NCI-H2196 (cell line): ENCODE measurements at regions not wholly inside any gene's neighbourhood (a gene's known extent, or its start where the extent isn't known, plus 50 kb on each side); places are given as distances from the start of the nearest gene placed in this dataset.
A peak's percentile ranks its signal among the peaks of the same experiment; 100 is the strongest.

Source experiments
- DNase-seq: peaks from one replicate; lab custom pipeline; 2025; ENCODE audit not compliant: unreplicated experiment; lab: John Stamatoyannopoulos, UW

DNA sequence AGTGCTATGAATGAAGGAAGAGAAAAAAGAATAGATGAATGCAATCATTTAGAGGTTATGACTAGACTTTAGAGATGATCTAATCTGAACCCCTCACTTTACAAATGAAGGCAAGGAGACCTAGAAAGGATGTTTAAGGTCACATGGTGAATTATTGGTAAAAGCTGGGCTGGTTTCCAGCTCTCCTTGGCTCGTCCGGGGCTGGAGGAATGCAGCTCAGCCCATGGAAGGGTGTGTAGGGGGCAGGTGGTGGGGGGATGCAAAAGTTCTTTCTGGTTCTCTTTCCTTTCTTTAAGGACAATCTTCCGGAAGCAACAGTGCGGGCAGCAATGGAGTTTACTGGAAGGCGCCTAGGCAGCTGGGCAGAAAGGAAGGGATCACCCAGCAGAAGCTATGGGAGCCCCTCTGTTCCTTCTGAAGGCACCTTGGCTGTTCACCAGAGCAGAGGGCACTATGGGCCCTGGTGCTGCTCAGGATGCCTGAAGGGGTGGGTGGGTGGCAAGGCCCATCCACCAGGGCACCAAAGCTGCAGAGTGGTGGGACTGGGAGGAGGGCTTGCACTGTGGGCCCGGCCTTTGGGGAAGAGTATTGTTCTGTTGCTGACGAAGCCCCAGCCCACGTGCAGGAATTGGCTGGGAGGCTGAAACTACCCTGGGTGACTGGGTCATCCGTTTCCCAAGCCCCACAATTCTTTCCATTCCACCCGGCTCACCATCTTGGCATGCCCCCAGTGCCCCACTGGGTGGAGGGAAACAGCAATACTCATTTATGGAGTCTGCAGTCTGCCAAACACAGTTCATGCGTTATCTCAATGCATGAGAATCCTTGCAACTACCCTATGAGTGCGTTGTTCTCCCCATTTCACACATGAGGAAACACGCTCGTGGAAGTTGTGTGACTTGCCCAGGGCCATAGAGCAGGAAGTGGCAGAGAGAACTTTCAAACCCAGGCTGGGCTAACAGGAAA lies 78.2 kb downstream of the IRF2BPL start:
- DNase-seq: no peak

DNA sequence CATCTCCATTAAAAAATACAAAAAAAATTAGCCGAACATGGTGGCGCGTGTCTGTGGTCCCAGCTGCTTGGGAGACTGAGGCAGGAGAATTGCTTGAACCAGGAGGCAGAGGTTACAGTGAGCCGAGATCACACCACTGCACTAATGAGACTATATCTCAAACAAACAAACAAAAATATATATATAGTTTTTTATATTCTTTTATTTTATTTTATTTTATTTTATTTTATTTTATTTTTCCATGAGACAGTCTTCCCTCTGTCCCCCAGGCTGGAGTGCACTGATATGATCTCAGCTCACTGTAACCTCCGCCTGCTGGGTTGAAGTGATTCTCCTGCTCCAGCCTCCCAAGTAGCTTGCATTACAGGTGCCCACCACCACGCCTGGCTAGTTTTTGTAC lies 79.5 kb downstream of the IRF2BPL start:
- no peak for DNase-seq

DNA sequence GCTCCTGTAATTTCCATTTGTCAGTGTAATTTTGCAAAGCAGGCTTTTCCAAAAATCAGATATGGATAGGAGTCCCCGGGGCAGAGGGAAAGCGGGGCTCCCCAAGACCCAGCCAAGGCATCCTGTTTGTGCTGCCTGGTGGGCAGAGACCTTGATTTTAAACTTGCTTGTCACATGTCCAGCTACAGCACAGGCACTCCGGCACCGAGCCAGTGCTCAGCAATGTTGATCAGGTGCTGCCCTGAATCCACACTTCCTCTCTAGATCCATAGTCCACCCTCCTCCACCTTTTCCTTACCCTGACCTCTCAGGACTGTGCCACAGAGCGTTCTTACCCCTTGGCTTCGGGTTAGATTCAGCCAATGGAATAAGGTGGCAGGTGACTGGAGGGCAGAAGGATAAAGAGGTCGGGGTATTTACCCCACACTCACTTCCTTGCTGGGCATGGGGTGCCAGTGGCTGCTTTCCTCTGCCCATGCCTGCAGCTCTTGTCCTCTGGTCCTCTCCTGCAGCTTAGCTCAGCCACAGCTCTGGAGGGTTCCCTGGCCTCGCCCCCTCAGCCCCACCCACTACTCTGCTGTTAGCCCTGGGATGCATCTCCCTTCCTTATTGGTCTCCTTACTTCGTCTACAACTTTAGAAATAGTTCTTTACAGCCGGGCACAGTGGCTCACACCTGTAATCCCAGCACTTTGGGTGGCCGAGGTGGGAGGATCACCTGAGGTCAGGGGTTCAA lies 80.1 kb downstream of the IRF2BPL start:
- DNase-seq: no peak

DNA sequence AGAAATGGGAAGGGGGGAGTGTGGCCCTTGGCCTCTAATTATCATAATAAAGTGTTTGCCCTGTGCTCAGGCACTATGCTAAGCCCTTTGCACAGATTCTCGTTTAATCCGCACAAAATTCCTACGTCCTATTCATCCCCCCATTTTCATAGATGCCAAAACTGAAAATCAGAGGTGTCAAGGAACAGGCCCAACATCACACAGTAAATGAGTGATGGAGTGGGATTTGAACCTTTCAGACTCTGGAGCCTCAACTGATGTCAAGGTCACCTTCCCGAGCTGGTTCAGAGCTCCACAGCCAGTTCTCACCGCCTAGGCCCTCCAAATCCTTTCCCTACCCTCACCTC lies 80.7 kb downstream of the IRF2BPL start:
- DNase-seq: no peak

DNA sequence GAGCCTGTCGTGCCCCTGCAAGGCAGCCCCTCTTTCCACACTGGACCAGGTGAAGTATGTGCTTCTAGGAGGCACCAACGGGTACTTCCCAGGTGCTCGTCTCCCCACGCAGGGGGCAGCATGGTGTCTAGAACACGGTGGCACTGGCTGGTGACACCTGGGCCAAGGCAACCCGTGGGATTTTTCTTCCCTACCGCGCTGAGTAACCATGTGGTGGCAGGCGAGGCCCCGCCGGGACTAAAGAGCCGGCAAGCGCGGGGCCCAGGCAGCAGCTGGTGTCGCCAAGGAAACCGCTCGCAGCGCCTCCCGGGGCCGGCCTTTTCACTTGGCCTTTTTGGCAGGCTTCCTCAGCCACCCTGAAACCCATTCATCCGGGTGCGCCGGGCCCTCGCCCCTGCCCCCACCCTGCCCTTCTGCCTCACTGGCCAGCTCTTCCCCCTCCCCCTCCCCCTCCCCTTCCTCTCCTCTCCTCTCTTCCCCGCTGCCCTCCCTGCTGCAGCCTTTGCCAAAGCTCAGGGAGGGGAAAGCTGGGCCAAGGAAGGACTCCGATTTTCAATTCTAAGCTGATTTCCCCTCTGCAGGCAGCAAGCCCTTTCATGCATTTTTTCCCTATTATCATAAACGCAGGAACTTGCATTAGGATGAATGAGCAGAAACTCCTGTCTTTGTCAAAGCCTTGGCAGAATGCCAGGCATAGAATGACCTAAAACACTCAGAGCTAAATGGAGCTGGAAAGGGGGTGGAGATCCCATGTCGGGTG lies 81.2 kb downstream of the IRF2BPL start:
- peak; percentile 98 for DNase-seq

DNA sequence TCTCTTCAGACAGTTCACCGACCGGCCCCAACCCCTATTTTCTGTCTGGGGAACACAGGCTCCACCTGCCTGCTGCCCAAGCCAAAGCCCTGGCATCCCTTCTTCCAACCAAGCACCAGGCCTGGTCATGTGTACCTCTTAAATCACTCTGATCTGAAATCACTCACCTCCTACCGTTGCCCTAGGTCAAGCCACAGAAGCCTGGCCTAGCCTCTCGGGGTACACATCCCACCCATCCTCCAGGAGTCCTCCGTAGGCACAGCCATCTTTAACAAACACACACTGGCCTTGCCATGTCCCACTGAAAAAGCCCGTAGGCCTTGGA lies 81.8 kb downstream of the IRF2BPL start:
- no peak for DNase-seq

DNA sequence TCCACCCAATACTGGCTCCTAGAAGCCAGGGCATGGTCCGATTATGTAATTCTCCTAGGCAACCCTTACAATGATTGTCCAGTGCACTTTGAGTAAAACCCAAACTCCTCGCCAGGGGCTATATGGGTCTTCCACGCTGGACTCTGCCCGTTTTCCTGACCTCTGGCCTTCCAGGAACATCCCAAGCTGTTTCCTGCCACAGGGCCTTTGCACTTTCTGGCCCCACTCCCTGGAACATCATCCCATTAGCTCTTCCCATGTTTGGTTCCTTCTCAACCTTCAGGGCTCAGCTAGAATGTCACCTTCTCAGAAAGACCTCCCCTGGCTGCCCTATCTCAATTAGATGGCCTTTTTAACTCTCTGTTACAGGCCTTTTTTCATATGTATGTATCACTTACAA lies 85.4 kb downstream of the IRF2BPL start:
- no peak for DNase-seq

DNA sequence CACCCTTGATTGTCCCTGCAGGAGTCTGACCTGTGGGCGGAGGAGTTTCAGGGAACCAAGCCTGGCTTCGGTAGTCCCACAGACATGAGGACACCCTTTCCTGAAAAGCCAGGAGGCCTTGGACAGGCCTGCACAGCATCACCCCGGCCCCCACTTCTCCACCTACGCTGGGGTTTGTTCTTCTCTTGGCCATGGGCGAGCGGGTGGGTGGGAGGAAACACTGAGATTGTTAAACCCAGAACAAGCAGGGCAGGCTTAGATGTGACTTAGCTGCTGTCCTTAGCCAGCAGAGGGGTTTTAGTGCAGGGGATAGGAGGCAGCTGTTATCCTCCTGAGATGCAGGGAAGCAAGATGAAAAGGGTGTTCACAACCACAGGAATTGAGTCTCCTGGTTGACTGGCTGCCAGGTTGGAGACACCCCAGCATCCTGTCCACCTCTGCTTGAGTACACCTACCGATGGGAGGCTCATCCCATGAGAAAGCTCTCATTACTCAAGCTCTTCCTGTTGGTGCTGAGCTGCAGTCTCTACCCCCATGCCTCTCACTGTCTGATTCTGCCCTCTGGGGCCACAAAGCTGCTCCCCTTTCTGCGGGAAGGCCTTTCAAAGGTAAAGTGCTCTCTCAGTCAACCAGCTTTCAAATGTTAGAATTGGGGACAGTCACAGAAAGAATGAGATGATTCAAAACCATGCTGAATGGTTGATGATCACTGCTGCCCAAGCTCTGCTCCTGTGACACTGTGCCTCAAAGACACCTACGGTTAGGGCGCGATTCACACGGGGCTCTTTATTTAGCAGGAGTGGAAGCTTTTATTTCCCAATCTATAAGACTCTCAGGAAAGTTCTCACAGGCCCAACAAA lies 86.3 kb downstream of the IRF2BPL start:
- no peak for DNase-seq

DNA sequence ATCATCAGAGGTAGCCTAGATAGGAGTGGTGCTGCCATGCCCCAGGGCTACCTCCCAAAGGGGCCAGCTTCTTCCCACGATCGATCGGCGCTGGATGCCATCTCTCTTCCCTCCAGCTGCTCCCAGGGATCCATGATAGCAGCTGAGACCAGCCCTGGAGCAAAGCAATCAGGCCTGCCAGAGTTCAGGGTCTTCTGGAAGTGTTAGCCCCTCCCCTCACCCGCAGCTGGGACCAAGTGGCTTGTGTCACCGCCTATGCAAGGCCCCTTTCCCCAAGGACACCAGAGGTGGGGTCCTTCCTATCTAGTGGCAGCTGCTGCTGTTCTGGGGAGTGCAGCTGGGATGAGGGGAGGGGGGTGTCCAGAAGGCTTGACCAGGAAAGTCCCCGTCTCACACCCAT lies 87.0 kb downstream of the IRF2BPL start:
- no peak for DNase-seq

DNA sequence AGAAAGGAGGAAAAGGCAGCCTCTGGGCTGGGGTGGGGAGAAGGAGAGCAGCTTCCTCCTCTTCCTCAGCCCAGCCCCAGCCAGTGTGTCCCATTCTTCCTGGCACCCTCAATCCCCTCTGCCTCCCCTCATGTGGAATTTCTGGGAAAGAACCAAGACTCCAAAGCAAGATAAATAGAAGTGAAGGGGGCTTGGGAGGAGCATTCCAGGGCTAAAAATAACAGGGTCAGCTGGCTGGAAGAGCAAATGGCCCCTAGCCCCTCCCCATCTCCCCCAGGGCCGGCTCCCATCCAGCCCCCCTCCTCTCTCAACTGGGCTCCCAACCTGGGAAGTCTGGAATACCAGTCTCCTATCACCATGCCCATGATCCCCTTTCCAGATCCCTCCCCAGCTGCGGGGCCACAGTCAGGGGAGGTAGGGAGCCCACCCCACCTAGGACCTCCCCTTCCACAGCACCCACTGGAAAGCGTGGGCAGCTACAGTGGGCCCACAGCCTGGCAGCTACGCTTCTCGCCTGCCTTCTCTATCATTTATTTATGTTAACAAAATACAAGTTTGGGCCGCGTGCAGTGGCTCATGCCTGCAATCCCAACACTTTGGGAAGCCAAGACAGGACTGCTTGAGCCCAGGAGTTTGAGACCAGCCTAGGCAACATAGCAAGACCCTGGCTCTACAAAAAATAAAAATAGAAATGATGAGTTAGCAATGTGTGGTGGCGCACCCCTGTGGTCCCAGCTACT lies 88.3 kb downstream of the IRF2BPL start:
- DNase-seq: no peak

DNA sequence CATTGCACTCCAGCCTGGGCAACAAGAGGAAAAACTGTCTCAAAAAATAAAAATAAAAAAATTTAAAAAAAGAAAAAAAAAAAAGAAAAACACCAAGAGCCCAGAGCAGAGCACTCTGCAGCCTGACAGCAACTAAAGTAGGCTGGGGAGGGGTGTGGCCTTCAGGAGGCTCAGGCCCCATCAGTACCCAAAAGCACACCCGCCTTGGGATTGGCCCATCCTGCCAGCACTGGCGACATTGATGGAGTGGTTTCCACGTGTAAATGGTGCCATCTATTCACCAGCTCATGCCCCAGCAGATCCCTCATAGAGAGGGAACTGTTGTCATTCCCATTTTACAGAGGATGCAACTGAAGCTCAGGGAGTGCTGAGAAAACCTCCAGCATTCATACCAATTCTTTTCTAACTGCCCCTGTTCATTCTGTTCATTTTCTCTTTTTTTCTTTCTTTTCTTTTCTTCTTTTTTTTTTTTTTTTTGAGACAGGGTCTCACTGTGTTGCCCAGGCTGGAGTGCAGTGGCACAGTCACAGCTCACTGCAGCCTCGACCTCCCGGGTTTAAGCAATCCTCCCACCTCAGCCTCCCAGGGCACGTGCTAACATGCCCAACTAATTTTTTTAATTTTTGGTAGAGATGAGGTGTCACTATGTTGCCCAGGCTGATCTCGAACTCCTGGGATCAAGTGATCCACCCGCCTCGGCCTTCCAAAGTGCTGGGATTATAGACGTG lies 89.3 kb downstream of the IRF2BPL start:
- no peak for DNase-seq

DNA sequence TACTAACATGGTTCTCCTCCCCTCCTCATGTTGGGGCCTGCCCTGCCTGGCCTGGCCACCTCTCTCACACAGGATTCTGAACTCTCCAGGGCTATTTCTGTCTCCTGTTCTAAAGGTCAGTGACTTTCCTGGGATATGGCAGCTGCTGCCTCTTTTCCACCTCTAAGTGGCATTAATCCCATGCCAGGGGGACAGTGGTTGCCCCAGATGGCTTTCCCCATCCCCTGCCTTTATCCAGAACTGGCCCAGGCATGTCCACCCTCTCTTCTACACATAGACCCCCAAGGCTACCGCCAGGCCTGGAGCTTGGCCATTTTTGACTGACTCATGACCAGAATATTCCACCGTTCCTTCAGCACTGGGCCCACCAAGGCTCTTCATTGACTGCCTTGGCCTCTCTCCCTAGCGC lies 90.4 kb downstream of the IRF2BPL start:
- no peak for DNase-seq

DNA sequence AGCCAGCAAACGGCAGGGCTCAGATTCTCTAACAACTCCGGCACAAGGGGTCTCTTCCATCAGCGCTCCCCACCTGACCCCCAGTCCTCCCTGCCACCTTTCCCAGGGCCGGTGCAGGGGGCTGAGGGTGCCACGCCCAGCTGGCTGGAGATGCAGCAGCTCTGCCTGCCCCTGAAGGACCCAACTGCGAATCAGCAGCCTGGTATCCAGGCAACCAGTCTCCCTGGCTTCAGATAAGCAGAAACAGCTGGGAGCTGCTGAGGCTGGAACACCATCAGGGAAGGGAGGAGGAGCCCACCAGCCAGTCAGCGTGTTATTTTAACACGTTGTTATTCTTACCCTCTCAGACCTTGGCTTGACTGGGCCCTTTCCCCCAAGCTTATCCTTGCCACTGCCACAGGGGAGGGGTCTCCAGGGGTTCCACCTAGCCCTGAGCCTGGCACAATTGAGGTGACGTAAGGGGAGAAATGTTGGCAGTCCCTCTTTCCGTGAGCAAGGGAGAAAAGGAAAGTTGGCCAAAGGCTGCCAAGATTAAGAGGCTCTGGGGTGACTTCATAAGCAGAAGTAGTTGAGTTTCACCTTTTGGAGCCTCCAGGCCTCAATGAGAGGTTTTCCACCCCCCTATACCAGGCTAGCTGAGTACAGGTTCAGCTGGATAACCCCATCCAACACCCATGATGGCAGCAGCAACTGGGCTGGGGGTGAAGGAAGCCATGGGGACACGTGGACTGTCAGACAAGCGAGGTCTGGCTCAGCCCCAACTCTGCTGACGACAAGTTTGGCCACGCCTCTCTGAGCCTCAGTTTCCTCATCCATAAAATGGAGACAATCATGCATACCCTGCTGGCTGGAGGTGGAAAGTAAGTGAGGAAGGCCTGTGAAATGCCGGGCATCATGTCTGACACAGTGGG lies 91.1 kb downstream of the IRF2BPL start:
- peak; percentile 57 for DNase-seq

DNA sequence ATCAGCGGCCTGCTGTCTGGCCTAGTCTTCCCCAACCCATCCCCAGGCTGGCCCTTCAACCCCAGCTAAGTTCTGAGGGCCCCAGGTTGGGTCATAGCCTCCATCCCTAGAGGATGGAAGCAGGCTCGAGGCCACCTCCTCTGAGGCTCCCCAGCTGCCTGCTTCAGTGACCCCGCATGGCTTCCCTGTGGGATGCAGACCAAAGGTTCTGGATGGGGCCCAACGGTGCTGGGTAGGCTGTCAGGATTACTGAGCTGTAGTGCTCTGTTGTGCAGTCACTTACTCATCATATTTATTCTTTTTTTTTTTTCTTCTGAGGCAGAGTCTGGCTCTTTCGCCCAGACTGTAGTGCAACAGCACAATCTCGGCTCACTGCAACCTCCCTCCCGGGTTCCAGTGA lies 92.0 kb downstream of the IRF2BPL start:
- DNase-seq: no peak

DNA sequence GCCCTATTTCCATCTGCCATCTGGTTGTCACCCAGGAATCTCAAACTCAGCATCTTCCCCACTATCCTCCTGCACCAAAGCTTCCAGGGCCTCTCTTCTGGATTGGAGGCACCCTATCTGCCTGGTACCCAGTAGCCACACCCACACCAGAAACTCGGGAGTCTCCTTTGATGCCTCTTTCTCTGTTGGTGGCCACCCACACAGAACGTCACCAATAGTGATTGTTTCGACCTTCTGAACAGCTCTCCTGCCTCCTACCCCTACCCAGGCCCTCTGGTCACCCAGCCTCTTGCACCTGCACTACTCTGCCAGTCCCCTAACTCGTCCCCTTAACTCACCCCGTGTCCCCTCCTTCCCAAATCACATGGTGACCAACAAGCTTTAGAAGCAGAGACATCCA lies 95.0 kb downstream of the IRF2BPL start:
- DNase-seq: no peak

DNA sequence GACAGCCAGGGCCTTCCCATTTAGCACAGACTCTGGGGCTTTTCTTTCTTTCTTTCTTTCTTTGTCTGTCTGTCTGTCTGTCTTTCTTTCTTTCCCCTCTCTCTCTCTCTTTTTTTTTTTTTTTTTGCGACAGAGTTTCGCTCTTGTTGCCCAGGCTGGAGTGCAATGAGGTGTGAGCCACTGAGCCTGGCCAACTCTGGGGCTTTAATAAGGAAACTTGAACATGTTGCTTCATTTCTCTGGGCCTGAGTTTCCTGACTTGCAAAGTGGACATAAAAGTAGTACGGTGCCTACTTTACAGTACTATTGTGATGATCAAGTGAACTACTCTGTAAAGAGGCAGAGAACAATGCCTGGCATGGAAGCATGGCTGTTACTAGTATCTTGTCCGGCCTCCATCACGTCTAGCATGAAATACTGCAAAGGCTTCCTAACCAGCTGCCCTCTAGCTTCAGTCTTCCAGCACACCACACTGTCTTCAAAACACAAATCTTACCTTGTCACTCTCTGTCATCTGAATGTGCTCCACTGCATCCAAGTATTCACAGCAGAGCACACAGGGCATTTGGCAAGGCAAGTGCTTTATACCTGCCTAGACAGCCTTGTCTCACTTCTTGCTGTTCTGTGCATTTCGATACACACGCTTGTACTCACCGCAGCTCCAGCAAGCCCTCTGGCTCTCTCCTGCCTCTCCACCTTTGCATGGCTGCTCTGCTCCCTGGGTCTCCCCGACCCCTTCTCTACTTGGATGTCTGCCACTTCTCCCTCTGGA lies 96.7 kb downstream of the IRF2BPL start:
- no peak for DNase-seq

DNA sequence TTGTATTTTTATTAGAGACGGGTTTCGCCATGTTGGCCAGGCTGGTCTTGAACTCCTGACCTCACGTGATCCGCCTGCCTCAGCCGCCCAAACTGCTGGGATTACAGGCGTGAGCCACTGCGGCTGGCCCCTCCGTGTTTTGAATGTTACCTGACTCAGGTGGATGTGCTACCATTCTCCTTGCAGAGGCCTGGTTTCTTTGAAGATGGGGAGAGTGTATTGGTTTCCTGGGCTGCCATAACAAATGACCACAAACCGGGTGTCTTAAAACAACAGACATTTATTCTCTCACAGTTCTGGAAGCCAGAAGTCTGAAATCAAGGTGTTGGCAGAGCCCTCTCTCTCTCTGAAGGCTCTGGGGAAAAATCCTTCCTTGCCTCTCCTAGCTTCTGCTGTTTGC lies 98.0 kb downstream of the IRF2BPL start:
- DNase-seq: no peak

DNA sequence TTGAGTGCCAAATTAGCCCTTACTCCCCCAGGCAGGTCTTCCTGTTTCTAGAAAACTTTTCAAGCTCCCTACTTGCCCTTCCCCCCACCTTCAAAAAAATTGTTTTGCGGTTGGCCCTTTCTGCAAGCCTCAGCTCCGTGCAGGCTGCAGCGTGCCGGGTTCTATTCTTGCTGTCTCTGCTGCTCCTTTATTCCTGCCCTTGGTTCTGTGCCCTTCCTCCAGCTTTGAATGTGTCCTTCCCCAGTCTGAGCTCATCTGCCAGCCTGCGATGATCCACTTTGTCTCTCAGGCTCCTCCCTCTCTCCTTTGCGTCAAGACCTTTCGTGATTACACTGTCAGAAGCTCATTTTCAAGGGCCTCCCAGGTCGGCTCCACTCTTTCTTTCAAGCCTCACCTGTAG lies 98.6 kb downstream of the IRF2BPL start:
- DNase-seq: no peak
